NCI-H526 treated with DMSO at 0.1 percent for 48 hours (cell line): ENCODE measurements at regions not wholly inside any gene's neighbourhood (a gene's known extent, or its start where the extent isn't known, plus 50 kb on each side); places are given as distances from the start of the nearest gene placed in this dataset.

Source experiments
- DNase-seq: peaks from one replicate; lab custom pipeline; 2025; lab: John Stamatoyannopoulos, UW

- DNase-seq, result no peak
Measured at GRCh38 chr6:25227854-25228253, 51.3 kb upstream of the CARMIL1 start.
